Lower leg skin (tissue), 3 donors: ENCODE measurements at regions not wholly inside any gene's neighbourhood (a gene's known extent, or its start where the extent isn't known, plus 50 kb on each side); places are given as distances from the start of the nearest gene placed in this dataset.

ENCODE experiments used
- POLR2A ChIP-seq, 2 donors: fragments of 450-650 bp; IDR thresholded peaks; one replicate each; pipeline ENCODE4 v1.6.1; 2016 to 2017; ENCODE audit warnings: antibody characterized with exemption in 2 of 2, mild to moderate bottlenecking in 1 of 2, moderate library complexity in 1 of 2
- TF ChIP-seq, protein P1 (sequence below), 3 donors: fragments of 450-650 bp; IDR thresholded peaks; one replicate each; pipeline ENCODE4 v1.5.1; 2016; ENCODE audit warnings: antibody characterized with exemption in 3 of 3, mild to moderate bottlenecking in 3 of 3, moderate library complexity in 2 of 3

DNA sequence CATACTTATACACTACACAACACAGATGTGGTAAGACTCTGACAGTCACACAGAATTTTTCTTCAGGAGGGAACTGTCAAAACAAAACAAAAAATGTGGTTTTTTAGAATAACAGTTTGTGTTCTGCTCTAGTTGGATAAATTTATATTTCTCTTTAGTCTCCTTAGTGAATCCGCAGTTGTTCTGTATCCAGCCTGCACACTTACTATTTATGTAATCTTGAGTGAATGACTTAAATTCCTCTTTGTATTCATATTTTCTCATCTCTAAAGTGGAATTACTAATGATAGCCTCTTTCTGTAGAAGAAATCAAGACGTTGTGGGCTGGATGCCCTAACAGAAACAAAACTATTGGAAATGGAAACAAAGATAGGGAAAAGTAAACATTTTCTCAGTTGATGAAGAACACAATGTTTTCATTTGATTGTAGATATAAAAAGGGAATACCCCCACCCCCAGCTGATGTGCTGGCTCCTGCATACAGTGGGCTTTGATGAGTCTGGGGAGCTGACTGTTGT is 375.2 kb downstream of the TRIB2 start:
- TF ChIP-seq, protein P1, sequence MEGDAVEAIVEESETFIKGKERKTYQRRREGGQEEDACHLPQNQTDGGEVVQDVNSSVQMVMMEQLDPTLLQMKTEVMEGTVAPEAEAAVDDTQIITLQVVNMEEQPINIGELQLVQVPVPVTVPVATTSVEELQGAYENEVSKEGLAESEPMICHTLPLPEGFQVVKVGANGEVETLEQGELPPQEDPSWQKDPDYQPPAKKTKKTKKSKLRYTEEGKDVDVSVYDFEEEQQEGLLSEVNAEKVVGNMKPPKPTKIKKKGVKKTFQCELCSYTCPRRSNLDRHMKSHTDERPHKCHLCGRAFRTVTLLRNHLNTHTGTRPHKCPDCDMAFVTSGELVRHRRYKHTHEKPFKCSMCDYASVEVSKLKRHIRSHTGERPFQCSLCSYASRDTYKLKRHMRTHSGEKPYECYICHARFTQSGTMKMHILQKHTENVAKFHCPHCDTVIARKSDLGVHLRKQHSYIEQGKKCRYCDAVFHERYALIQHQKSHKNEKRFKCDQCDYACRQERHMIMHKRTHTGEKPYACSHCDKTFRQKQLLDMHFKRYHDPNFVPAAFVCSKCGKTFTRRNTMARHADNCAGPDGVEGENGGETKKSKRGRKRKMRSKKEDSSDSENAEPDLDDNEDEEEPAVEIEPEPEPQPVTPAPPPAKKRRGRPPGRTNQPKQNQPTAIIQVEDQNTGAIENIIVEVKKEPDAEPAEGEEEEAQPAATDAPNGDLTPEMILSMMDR (IDR thresholded peaks at IDR 0.05) = no peak
- TF ChIP-seq POLR2A (IDR thresholded peaks at IDR 0.05) = no peak
